Vagina (tissue), 2 donors: ENCODE measurements at regions not wholly inside any gene's neighbourhood (a gene's known extent, or its start where the extent isn't known, plus 50 kb on each side); places are given as distances from the start of the nearest gene placed in this dataset.
"Not testable (repeated sequence)": the region's sequence is repeated elsewhere in the genome, so short reads cannot be mapped to it uniquely, and the experiment has no call there.

ENCODE experiments used
- DNase-seq, 2 donors: peaks; one replicate each; pipeline ENCODE4 v3.0.0-alpha.2; 2017; ENCODE audit errors: extremely low spot score in 2 of 2
- H3K27ac ChIP-seq: fragments of 200-600 bp; sonication (generic); one replicate; pipeline ENCODE4 v1.5.1; 2019
- H3K27me3 ChIP-seq: fragments of 200-600 bp; sonication (generic); one replicate; pipeline ENCODE4 v1.5.1; 2019
- H3K36me3 ChIP-seq, 2 donors: fragments of 200-600 bp; sonication (generic); one replicate each; pipeline ENCODE4 v1.5.1; 2017 to 2019
- H3K4me1 ChIP-seq: fragments of 200-600 bp; sonication (generic); one replicate; pipeline ENCODE4 v1.5.1; 2019
- H3K4me3 ChIP-seq, 2 donors: fragments of 200-600 bp; sonication (generic); 1 replicate in 1 of 2; 2 replicates in 1 of 2; pipeline ENCODE4 v1.5.1; 2016 to 2019
- H3K9me3 ChIP-seq: fragments of 200-600 bp; sonication (generic); one replicate; pipeline ENCODE4 v1.5.1; 2019
- POLR2A ChIP-seq, 2 donors: fragments of 450-650 bp; IDR thresholded peaks; one replicate each; pipeline ENCODE4 v1.6.1; 2017; ENCODE audit warnings: antibody characterized with exemption in 2 of 2, mild to moderate bottlenecking in 2 of 2, moderate library complexity in 2 of 2
- POLR2AphosphoS5 ChIP-seq, 2 donors: sonication (generic); formaldehyde crosslinking; IDR thresholded peaks; one replicate each; pipeline ENCODE4 v1.9.0; 2017; ENCODE audit warnings: antibody characterized with exemption in 2 of 2, mild to moderate bottlenecking in 2 of 2, low read depth in 1 of 2; ENCODE audit not compliant: insufficient read depth in 1 of 2
- intact Hi-C: fragments of 100-400 bp; cut with DNase I; formaldehyde crosslinking; loops from one replicate; pipeline ENCODE4 v1.15.1; 2023
- TF ChIP-seq, protein P1 (sequence below), 3 experiments: fragments of 450-650 bp in 2 of 3; fragments of 200-600 bp in 1 of 3; sonication (generic) in 1 of 3; IDR thresholded peaks; one replicate each; pipeline ENCODE4 v1.5.1; 2017 to 2019; ENCODE audit warnings: antibody characterized with exemption in 3 of 3, mild to moderate bottlenecking in 2 of 3, moderate library complexity in 2 of 3

DNA sequence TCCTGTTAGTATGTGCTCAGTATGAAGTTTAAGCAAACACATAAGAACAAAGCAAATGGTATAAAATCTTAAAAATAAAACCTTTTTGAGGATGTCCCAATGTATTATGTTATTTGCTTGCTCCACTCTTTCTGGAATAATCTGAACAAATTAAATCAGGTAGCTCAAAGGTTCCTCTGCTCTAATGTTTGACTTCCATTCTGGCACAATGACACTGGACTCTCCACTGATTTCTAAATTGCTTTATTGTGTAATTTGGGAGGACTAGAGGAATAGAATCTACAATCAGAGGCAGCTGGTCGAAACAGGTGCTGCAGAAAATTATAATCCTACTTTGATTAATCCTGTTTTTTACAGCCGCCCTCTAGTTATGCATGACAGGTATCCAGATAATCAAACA is 523.7 kb upstream of the FOXG1 start:
- Histone ChIP-seq H3K36me3 (no peaks in the 10 kb centered on the region), H3K27ac (no peak overlapping the region), H3K9me3 (no peaks in the 10 kb centered on the region), H3K4me1 (no peaks in the 10 kb centered on the region), H3K4me3 (no peak overlapping the region), H3K27me3 (no peaks in the 10 kb centered on the region)
- no peak for DNase-seq
- intact Hi-C loops: no loop called here
- TF ChIP-seq POLR2A (IDR thresholded peaks at IDR 0.05): no peak
- TF ChIP-seq, protein P1, sequence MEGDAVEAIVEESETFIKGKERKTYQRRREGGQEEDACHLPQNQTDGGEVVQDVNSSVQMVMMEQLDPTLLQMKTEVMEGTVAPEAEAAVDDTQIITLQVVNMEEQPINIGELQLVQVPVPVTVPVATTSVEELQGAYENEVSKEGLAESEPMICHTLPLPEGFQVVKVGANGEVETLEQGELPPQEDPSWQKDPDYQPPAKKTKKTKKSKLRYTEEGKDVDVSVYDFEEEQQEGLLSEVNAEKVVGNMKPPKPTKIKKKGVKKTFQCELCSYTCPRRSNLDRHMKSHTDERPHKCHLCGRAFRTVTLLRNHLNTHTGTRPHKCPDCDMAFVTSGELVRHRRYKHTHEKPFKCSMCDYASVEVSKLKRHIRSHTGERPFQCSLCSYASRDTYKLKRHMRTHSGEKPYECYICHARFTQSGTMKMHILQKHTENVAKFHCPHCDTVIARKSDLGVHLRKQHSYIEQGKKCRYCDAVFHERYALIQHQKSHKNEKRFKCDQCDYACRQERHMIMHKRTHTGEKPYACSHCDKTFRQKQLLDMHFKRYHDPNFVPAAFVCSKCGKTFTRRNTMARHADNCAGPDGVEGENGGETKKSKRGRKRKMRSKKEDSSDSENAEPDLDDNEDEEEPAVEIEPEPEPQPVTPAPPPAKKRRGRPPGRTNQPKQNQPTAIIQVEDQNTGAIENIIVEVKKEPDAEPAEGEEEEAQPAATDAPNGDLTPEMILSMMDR (IDR thresholded peaks at IDR 0.05): no peak

DNA sequence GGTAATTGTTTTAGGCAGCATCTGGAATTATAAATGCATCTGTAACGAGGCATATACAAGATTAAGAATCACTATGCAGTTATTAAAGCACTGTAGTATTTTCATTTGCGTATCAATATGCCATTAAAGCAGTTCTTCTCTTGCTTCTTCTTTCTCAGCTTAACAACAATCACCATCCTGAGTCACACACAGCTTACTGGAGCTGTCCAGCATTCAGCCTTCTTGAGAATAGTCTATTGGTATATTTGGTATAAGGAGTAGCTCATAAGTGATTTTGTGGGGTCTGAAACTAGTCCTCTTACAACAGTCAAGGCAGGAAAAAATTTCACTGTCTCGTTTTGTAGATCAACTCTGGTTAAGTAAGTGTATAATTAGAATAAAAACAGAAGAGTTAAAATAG is 523.0 kb upstream of the FOXG1 start:
- Histone ChIP-seq H3K27ac (no peak overlapping the region), H3K4me1 (no peaks in the 10 kb centered on the region), H3K9me3 (no peaks in the 10 kb centered on the region), H3K4me3 (no peak overlapping the region), H3K27me3 (no peaks in the 10 kb centered on the region), H3K36me3 (no peaks in the 10 kb centered on the region)
- intact Hi-C loops: no loop called here
- TF ChIP-seq POLR2A (IDR thresholded peaks at IDR 0.05): no peak
- no peak for TF ChIP-seq POLR2AphosphoS5 (IDR thresholded peaks at IDR 0.05; ENCODE audit: insufficient read depth in 1 of 2, low read depth in 1 of 2)
- TF ChIP-seq, protein P1 (IDR thresholded peaks at IDR 0.05): no peak
- DNase-seq: no peak

DNA sequence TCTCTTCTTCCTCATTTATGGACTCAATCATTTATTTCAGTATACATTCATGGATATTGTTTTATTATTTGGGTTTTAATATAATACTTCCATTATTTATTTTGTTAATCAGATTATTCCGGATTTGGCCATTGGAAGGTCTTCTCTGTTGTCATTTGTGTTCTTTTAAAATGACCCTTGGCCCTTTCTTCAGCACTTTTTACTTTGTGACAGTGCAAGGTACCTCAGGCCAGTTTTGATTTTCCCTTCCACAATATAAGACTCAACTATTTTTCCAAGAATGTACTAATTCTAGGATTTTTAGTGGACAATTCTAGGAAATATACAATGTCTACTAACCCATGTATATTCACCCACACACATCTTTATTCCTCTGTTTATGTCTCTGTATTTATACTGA is 521.4 kb upstream of the FOXG1 start:
- TF ChIP-seq POLR2AphosphoS5 (IDR thresholded peaks at IDR 0.05; ENCODE audit: insufficient read depth in 1 of 2, low read depth in 1 of 2) (no peak), POLR2A (IDR thresholded peaks at IDR 0.05) (no peak)
- TF ChIP-seq, protein P1 (IDR thresholded peaks at IDR 0.05): no peak

DNA sequence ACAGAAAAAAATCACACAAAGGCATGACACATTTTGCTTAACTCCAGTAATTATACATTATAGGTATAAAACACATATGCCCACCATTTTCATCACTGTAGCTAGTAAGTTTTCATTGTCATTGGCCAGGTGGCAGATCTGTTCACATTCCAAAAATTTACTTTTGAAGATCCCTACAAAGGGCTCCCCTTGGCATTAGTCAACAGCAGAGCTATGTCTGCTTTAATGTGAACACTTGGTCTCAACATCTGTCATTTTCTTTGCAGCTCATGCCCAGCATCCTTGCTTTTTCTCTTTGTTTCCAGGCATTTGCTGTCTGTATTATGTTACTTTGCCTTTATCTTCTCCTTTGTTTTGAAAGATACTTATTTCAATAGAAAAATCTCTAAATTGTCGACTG is 519.1 kb upstream of the FOXG1 start:
- H3K36me3 ChIP-seq: no peaks in the 10 kb centered on the region
- no peaks in the 10 kb centered on the region for H3K27me3 ChIP-seq
- H3K9me3 ChIP-seq: no peaks in the 10 kb centered on the region
- H3K4me1 ChIP-seq: no peaks in the 10 kb centered on the region
- TF ChIP-seq, protein P1 (IDR thresholded peaks at IDR 0.05): no peak
- TF ChIP-seq POLR2AphosphoS5 (IDR thresholded peaks at IDR 0.05; ENCODE audit: insufficient read depth in 1 of 2, low read depth in 1 of 2) (no peak), POLR2A (IDR thresholded peaks at IDR 0.05) (no peak)
- no peak overlapping the region for H3K27ac ChIP-seq
- H3K4me3 ChIP-seq: no peak overlapping the region
- intact Hi-C loops: no loop called here
- DNase-seq: no peak

More for the DNA sequence above, 521.4 kb upstream of the FOXG1 start:
- Histone ChIP-seq H3K36me3 (no peaks in the 10 kb centered on the region), H3K9me3 (no peaks in the 10 kb centered on the region), H3K4me1 (no peaks in the 10 kb centered on the region), H3K4me3 (no peak overlapping the region), H3K27ac (no peak overlapping the region), H3K27me3 (no peaks in the 10 kb centered on the region)
- intact Hi-C loops: no loop called here
- no peak for DNase-seq

DNA sequence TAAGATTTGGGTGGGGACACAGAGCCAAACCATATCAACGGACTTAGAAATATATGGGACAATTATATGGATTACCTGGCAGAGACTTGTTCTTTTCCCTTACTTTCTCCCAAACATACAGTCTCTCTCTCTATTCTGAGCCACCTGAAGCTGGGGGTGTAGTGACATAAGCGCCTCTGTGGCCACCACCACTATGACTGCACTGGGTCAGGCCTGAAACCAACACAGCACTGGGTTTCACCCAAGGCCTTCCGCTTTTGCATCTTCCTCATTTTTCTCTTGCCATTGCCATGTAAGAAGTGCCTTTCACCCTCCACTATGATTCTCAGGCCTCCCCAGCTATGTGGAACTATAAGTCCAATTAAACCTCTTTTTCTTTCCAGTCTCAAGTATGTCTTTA is 514.5 kb upstream of the FOXG1 start:
- H3K36me3 ChIP-seq, H3K4me1 ChIP-seq, DNase-seq, H3K27me3 ChIP-seq, intact Hi-C loops, H3K27ac ChIP-seq, H3K4me3 ChIP-seq, H3K9me3 ChIP-seq: not testable (repeated sequence)

DNA sequence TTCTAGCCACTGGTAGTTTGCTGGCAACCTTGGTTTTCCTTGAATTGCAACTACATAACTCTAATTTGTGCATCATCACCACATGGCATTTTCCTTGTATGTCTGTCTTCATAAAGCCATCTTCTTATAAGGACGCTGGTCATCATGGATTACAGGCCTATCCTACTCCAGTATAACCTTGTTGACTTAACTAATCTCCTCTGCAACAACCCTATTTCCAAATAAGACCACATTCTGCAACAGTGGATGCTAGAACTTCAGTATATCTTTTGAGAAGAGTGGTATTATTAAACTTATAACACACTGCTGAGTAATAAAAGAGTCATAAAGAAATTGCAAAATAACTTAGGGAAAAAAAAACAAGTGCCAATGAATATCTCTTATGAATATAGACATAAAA is 511.8 kb upstream of the FOXG1 start:
- Histone ChIP-seq H3K36me3 (no peaks in the 10 kb centered on the region), H3K27me3 (no peaks in the 10 kb centered on the region), H3K4me3 (no peak overlapping the region), H3K27ac (no peak overlapping the region), H3K9me3 (no peaks in the 10 kb centered on the region), H3K4me1 (no peaks in the 10 kb centered on the region)
- TF ChIP-seq, protein P1 (IDR thresholded peaks at IDR 0.05): no peak
- no peak for TF ChIP-seq POLR2AphosphoS5 (IDR thresholded peaks at IDR 0.05; ENCODE audit: insufficient read depth in 1 of 2, low read depth in 1 of 2)
- no peak for TF ChIP-seq POLR2A (IDR thresholded peaks at IDR 0.05)
- no peak for DNase-seq
- intact Hi-C loops: no loop called here
